GM19468 (cell line): ENCODE measurements at regions not wholly inside any gene's neighbourhood (a gene's known extent, or its start where the extent isn't known, plus 50 kb on each side); places are given as distances from the start of the nearest gene placed in this dataset.

Experiments
- ATAC-seq: cut with Tn5 transposase; IDR thresholded peaks from one replicate; pipeline ENCODE4 v1.9.1; 2021; ENCODE audit warnings: mild to moderate bottlenecking, moderate library complexity, moderate number of reproducible peaks; ENCODE audit not compliant: unreplicated experiment; ENCODE audit errors: extremely low read depth

DNA sequence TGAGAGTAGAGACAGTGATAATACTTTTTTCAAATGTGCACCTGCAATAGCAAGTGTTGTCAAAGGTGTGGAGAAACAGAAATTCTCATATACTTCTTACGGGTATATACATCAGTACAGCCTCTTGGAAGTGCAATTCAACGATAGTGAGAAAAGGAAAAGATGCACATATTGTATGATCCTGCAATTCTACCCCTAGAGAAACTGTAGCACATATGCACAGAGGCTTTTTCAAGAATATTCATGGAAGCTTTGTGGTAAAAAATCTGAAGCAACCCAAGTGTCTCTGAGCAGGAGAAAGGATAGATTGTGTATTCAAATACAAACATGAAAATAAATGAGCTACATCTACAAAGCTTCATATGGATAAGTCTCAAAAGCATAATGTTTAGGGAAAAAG lies 94.7 kb upstream of the PREP start:
- ATAC-seq: no peak

DNA sequence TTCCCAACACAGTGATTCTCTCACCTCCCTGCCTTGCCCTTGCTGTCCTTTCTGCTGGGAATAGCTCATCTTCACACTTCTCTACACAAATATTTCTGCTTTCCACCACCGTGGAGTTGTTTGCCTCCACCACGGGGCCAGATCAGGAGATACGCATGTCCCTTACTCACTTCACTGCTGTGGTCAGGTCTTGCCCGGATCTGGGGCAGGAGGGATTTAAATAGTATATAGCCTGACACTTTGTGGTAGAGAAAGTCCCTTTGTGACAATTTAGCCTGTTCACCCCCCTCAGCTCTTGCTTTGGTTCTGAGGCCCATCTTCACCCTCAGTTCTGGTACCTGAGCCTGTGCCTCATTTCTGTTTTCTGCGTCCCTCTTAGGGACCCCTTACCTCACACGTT lies 92.6 kb upstream of the PREP start:
- ATAC-seq: no peak

GRCh38 chr6:105494688-105495087 lies 91.8 kb upstream of the PREP start:
- ATAC-seq: no peak

- no peak for ATAC-seq
These were observed 90.9 kb upstream of the PREP start for GRCh38 chr6:105493736-105494135.

DNA sequence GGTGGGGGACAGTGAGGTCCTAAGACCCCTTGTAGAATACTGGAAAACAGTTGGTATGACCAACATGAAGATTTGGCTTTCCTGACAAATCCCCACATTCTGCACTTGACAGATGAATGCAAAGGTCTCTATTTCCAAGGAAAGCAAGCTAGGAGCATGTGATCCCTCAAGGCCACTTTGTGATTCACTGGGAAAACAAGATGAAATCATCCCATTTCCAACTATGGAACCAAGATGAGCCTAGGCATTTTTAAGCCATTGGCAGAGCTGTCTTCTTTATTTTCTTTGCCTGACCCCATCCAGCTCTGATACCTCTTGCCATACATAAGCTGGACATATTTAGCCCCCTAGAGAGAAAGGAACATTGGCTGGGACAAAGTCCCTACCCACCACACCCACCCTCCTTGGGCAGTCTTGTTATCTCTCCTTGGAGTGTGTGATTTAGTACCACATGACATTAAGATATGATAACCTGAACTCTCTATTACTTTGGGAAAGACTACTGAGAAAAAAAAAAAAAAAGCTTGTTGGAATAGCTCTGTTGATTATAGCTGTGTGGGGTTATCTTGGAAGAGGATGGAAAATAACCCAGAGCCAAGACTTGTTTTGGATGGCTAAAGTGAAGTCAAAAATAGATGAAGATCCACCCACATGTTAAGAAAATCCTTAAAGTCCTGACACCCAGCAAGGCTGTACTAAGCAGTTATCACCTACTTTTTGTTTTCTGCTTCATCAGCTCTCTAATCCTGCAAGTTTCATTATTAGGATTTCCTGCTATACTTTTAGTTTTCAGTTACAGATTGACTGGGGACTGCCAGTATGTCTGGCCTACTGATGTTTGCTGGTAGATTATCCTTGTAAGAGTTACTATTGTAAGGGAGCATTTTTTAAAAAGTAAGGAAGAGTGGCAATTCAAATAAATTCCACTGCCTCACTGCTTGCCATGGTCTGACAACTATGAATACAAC lies 90.1 kb upstream of the PREP start:
- ATAC-seq: peak; percentile 85

- no peak for ATAC-seq
These were observed 86.3 kb upstream of the PREP start for GRCh38 chr6:105489216-105489530.

- no peak for ATAC-seq
These were observed 85.8 kb upstream of the PREP start for GRCh38 chr6:105488516-105489215.

DNA sequence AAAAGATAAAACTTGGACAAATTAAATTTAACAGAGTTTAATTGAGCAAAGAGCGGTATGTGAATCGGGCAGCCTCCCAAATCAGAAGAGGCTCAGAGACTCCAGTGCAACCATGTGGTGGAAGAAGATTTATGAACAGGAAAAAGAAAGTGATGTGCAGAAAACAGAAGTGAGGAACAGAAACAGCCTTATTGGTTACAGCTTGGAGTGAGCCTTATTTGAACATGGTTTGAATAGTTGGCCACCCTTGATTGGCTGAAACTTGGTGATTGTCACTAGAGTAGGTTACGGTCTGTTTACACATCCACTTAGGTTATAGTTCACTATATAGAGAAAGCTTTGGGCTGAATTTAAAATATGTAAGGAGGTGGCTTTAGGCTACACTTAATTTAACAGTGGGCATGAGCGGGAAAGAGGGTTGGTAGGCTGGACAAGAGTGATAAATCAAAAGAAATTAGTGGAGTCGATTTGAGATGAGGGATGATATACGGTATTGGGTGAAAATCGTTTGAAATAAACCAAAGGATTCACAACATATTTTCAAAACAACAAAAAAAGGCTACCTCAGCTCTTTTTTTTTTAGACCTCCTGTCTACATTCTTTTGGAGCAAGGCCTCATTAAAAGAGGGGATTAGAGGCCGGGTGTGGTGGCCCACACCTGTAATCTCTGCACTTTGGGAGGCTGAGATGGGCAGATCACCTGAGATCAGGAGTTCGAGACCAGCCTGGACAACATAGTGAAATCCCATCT lies 84.3 kb upstream of the PREP start:
- ATAC-seq: no peak

DNA sequence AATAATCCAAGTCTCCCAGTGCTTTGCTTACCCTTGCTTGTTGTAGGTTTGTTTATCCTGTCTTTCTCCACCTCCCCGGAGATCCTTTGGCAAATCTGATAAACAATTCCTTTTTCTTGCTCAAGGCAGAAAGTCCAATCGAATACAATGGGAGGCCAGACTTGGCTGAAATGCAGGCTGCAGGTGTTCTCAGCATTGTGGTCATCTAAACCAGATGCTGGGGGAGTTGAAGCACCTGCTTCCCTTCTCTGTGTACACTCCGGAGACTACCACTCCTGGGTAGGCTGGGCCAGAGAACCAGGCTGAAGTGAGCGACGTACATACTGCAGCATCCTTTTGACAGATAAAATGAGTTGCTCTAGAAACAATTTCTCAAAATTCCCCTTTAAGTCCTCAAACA lies 82.6 kb upstream of the PREP start:
- ATAC-seq: no peak

GRCh38 chr6:105484238-105485161 lies 81.6 kb upstream of the PREP start:
- no peak for ATAC-seq

GRCh38 chr6:105483492-105483891 lies 80.6 kb upstream of the PREP start:
- ATAC-seq: no peak

DNA sequence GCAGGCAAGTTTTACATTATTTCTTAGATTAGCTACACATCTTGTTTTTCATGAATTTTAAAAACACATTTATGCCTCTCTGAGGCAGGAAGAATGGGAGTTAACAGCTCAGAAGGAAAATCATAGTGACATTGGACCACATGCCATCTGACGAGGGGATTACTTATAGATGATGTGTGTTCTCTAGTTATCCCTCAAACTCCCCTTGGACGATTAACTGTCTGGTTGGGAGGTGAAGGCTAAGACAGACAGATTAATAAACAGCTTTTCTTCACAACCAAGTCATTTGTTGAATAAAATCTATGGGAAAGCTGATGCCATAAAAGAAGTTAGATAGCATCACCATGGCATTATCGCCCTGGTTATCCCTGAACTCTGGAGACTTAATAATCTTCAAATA lies 80.0 kb upstream of the PREP start:
- no peak for ATAC-seq

DNA sequence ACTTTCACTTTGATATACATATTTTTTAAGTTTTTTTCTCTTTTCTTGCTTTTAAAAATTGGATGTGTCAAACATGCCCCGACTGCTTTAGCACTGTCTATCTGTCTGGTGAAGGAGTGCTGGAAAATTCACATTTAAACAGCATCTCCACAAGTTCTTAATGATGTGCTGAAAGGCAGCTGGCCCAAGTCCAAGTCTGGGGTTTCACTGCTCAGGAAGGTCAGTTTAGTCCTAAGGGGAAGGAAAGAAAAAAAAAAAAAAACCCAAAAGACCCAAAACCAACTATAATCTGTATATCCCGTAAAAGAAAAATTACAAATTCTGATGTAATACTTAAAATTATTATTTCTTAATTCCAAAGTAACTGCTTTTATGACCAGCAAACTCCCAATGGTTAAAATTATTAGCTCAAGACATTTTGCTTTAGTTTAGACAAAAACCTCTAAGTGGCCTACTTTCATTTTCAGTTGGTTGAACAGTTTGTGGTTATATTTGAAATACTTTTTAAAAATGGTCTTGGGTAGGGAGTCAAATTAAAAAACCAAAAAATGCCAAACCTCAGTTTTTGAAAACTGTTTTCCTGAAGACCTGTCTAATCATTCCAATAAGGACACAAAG lies 79.5 kb upstream of the PREP start:
- no peak for ATAC-seq

DNA sequence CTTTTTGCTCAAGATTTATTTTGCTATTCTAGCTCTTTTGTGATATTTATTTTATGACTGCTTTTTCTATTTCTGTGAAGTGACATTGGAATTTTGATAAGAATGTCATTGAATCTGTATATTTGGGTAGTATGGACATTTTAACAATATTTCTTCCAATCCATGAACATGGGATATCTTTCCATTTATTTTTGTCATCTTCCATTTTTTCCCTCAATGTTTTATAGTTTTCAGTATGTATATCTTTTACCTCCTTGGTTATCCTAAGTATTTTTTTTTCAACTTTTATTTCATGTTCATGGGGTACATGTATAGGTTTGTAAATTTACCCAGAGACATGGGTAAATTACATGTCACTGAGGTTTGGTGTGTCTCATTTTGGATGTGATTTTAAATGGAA lies 74.1 kb upstream of the PREP start:
- no peak for ATAC-seq

- ATAC-seq: no peak
These were observed 71.4 kb upstream of the PREP start for GRCh38 chr6:105474234-105474633.

GRCh38 chr6:105469946-105470345 lies 67.1 kb upstream of the PREP start:
- no peak for ATAC-seq

DNA sequence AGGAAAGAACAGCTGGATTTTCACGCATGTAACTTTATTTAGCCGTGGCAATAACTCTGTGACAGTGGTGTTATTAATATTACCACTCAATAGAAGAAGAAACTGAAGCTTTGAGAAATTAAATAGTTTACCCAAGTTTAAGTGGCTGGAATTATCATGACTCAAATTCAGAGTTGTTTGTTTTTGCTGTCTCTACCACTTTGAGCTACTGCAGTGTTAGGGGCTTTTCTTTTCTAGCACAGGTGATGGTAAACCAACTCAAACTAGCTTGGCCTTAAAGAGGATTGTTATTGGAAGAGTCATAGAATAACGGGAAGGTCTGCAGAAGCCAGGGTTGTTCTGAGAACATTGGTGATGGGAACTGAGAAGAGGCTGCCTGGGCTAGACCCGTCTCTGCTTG lies 66.0 kb upstream of the PREP start:
- no peak for ATAC-seq

- no peak for ATAC-seq
These were observed 58.0 kb upstream of the PREP start for GRCh38 chr6:105460860-105461259.

DNA sequence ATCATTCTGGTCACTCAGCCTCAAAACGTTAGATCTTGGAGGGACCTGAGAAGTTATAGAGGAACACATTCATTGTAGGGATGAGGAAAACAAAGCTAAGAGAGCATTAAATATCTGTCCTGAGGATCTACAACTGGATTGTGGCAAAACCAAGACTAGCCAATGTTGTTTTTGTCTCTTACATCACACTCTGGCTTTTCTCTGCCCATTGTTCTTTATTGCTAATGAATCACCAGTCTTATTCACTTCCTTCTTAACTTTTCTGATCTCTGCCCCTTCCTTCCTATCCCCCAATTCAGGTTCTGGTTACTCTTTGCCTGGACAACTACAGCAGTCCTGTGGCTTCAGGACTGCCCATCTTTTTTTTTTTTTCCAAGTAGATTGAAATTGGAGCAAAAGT lies 57.0 kb upstream of the PREP start:
- ATAC-seq: no peak

DNA sequence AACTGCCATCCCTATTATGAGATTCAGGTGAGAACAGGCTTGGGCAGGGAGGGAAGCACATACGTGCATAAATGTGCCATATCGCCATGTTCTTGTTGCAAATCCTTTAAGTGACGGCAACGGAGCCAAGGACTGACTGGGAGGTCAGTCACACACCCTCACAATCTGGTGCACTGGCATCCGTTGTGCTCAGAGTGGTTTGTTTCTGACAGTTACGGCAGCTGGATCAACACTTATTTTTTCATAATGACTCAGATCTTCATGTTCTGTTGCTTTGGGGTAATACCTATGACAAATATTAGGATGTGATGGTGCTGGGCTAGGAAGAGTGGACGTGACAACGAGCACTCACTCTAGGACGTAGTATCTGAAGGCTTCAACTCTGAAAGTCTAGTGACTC lies 56.2 kb upstream of the PREP start:
- peak; percentile 84 for ATAC-seq
